Kidney (tissue), 13 donors: ENCODE measurements at regions not wholly inside any gene's neighbourhood (a gene's known extent, or its start where the extent isn't known, plus 50 kb on each side); places are given as distances from the start of the nearest gene placed in this dataset.

Experiments
- DNase-seq, 5 donors: peaks; one replicate each; pipeline ENCODE4 v3.0.0-alpha.2; 2013 to 2020
- FAIRE-seq: peaks from 2 replicates; lab custom pipeline; 2012; peaks lifted over from hg19 to GRCh38; lab: Jason Lieb, UNC
- H3K27ac ChIP-seq, 2 donors: one replicate each; pipeline ENCODE4 v1.7.0; 2013; ENCODE audit warnings: low read depth in 2 of 2, low read length in 2 of 2, inconsistent platforms in 1 of 2
- H3K27me3 ChIP-seq: one replicate; pipeline ENCODE4 v1.7.1; 2013; ENCODE audit warnings: low read length, inconsistent platforms; ENCODE audit not compliant: control insufficient read depth, insufficient read depth
- H3K36me3 ChIP-seq, 3 donors: one replicate each; pipeline versions ENCODE4 v1.7.0 to v1.7.1; 2013; ENCODE audit warnings: low read length in 3 of 3, control low read depth in 1 of 3, inconsistent platforms in 1 of 3; ENCODE audit not compliant: insufficient read depth in 3 of 3, control insufficient read depth in 2 of 3
- H3K4me1 ChIP-seq, 3 donors: one replicate each; pipeline versions ENCODE4 v1.7.0 to v1.7.1; 2013; ENCODE audit warnings: low read length in 3 of 3, inconsistent platforms in 1 of 3, low read depth in 1 of 3; ENCODE audit not compliant: control insufficient read depth in 2 of 3, insufficient read depth in 2 of 3
- H3K4me3 ChIP-seq, 3 donors: one replicate each; pipeline versions ENCODE4 v1.7.0 to v1.8.1; 2013; ENCODE audit warnings: low read length in 3 of 3, control low read depth in 1 of 3, inconsistent platforms in 1 of 3
- H3K9ac ChIP-seq, 3 donors: one replicate each; pipeline versions ENCODE4 v1.7.0 to v1.7.1; 2013; ENCODE audit warnings: low read length in 3 of 3, control low read depth in 1 of 3, inconsistent platforms in 1 of 3
- H3K9me3 ChIP-seq, 3 donors: one replicate each; pipeline versions ENCODE4 v1.7.0 to v1.7.1; 2013; ENCODE audit warnings: low read length in 3 of 3, control low read depth in 1 of 3, inconsistent platforms in 1 of 3; ENCODE audit not compliant: control insufficient read depth in 2 of 3, insufficient read depth in 1 of 3
- intact Hi-C: fragments of 100-400 bp; cut with DNase I; formaldehyde crosslinking; loops from one replicate; pipeline ENCODE4 v1.11.1; 2022
- TF ChIP-seq, protein P1 (sequence below): IDR thresholded peaks from 3 replicates; pipeline ENCODE4 v1.5.1; 2012; ENCODE audit warnings: mild to moderate bottlenecking, moderate library complexity, borderline replicate concordance; ENCODE audit not compliant: insufficient read depth; ENCODE audit errors: extremely low read depth
- donor health status: control.
- donor health status: control.
- donor health status: control.
- donor health status: control.
- donor health status: control.
- donor health status: DM: yes; HTN: yes; CAD: no.
- donor health status: Normal renal cell carcinoma (clear cell type).

DNA sequence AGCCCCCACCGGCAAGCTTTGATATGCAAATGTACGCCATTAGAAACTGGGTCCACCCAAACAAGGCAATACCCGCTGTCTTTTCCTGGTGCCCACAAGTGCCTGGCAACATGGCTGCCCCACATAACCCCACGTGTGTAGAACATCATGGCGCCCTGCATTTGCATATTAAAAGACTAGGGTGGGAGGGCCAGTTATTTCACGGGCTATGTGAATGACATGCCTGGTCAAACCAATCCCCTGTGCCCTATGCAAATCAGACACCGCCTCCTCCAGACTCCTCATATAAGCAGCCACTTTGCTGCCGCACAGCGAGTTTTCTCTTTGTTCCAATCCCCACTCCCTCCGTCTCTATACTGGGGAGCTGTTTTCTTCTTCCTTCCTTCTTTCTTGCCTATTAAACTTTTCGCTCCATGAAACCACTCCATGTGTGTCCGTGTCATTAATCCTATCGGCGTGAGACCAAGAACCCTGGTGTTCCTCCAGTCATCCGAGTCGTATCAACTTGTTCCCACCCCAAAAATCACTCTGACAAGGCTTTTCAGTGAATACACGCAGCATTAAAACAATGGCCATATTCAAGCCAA lies 112.6 kb upstream of the SORBS2 start:
- Histone ChIP-seq H3K27me3 (no peaks in the 10 kb centered on the region), H3K4me1 (no peaks in the 10 kb centered on the region), H3K27ac (no peak overlapping the region), H3K36me3 (no peaks in the 10 kb centered on the region), H3K9me3 (no peaks in the 10 kb centered on the region), H3K9ac (no peak overlapping the region), H3K4me3 (no peak overlapping the region)
- intact Hi-C loops, result no loop called here
- DNase-seq (no peak), FAIRE-seq (no peak)
- TF ChIP-seq, protein P1, sequence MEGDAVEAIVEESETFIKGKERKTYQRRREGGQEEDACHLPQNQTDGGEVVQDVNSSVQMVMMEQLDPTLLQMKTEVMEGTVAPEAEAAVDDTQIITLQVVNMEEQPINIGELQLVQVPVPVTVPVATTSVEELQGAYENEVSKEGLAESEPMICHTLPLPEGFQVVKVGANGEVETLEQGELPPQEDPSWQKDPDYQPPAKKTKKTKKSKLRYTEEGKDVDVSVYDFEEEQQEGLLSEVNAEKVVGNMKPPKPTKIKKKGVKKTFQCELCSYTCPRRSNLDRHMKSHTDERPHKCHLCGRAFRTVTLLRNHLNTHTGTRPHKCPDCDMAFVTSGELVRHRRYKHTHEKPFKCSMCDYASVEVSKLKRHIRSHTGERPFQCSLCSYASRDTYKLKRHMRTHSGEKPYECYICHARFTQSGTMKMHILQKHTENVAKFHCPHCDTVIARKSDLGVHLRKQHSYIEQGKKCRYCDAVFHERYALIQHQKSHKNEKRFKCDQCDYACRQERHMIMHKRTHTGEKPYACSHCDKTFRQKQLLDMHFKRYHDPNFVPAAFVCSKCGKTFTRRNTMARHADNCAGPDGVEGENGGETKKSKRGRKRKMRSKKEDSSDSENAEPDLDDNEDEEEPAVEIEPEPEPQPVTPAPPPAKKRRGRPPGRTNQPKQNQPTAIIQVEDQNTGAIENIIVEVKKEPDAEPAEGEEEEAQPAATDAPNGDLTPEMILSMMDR, result no peak

DNA sequence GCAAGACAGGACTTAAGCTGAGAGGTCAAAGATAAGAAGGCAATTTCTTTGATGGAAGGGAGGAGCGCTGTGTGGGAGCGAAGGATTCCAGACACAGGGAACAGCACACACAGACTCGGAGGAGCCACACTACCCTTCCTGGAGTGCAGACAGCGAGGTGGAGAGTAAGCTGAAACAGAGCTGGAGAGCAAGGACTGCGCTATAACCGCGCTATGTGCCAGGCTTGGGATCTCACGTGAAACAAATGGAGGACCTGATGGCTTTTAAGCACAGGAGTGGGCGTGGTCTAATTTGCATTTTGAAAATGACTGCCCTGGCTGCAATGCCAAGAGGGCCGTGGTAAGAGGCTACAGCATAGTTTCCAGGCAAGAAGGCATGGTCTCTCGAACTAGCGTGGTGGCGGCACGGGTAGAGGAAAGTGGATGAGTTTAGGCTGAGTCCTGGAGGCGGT lies 113.9 kb upstream of the SORBS2 start:
- DNase-seq (no peak), FAIRE-seq (no peak)
- H3K9ac ChIP-seq, result no peak overlapping the region

DNA sequence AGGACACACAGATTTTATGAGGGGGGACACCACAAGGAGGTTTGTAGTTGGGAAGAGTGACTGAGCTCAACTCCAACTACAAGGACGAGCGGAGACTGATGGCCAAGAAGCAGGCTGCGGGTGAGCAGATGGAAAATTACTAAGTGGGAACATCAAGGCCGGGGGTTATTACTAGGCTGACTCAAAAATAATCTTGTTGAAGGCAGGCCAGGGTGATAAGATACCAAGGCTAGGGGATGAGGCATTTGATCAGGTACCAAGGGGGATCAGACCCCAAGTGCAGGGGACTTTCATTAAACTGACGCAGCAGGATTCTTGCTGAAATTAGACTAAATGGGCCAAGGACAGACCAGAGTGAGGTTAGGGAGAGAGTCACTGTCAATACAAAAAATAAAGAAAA lies 119.4 kb upstream of the SORBS2 start:
- no peak for FAIRE-seq
- no peak for DNase-seq
- H3K9ac ChIP-seq, result no peak overlapping the region
- H3K9me3 ChIP-seq, result no peaks in the 10 kb centered on the region
- TF ChIP-seq, protein P1, result no peak
- intact Hi-C loops, result no loop called here
- H3K36me3 ChIP-seq, result no peaks in the 10 kb centered on the region
- H3K4me3 ChIP-seq, result no peak overlapping the region
- H3K27ac ChIP-seq, result no peak overlapping the region
- H3K4me1 ChIP-seq, result no peaks in the 10 kb centered on the region
- H3K27me3 ChIP-seq, result no peaks in the 10 kb centered on the region

More for the DNA sequence above, 113.9 kb upstream of the SORBS2 start:
- TF ChIP-seq, protein P1, result no peak
- no peak overlapping the region for H3K4me3 ChIP-seq
- no peaks in the 10 kb centered on the region for H3K36me3 ChIP-seq
- no peaks in the 10 kb centered on the region for H3K9me3 ChIP-seq
- H3K27me3 ChIP-seq, result no peaks in the 10 kb centered on the region
- intact Hi-C loops, result no loop called here
- H3K27ac ChIP-seq, result no peak overlapping the region
- H3K4me1 ChIP-seq, result no peaks in the 10 kb centered on the region

DNA sequence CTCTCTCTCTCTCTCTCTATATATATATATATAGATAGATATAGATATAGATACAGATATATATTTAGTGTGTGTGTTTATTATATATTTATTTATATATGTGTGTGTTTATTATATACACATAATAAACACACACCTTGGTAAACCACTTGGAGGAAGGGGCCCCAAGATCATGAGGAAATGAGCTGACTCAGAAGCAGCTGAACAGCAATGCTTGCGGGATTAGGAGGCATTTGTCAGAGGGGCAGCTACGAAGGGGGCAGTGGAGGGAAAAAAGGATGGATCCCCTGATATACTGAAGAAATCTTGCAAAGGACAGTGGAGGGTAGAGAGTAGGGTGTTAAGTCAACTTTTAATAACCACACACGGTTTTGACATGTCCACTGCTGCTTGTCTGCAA lies 120.0 kb upstream of the SORBS2 start:
- H3K4me1 ChIP-seq, result no peaks in the 10 kb centered on the region
- DNase-seq (no peak), FAIRE-seq (no peak)
- H3K27ac ChIP-seq, result no peak overlapping the region
- H3K27me3 ChIP-seq, result no peaks in the 10 kb centered on the region
- intact Hi-C loops, result no loop called here
- no peaks in the 10 kb centered on the region for H3K36me3 ChIP-seq
- H3K9ac ChIP-seq, result no peak overlapping the region
- TF ChIP-seq, protein P1, result no peak
- H3K9me3 ChIP-seq, result no peaks in the 10 kb centered on the region
- H3K4me3 ChIP-seq, result no peak overlapping the region
